Dendritic cell treated with granulocyte-macrophage colony-stimulating factor and Interleukin-4, amounts not matched to agents 40 ng/mL and 50 ng/mL, for 4 days (primary cell): ENCODE measurements at regions not wholly inside any gene's neighbourhood (a gene's known extent, or its start where the extent isn't known, plus 50 kb on each side); places are given as distances from the start of the nearest gene placed in this dataset.

Experiments
- H3K27ac Mint-ChIP-seq: one replicate; pipeline ENCODE4 v1.8.0; 2022; ENCODE audit warnings: mild to moderate bottlenecking, mixed read lengths
- H3K27me3 Mint-ChIP-seq: one replicate; pipeline ENCODE4 v1.8.0; 2022; ENCODE audit warnings: mild to moderate bottlenecking, mixed read lengths
- H3K36me3 Mint-ChIP-seq: one replicate; pipeline ENCODE4 v1.8.0; 2022; ENCODE audit warnings: low read depth, mixed read lengths
- H3K4me1 Mint-ChIP-seq: one replicate; pipeline ENCODE4 v1.8.0; 2022; ENCODE audit warnings: low read depth, mixed read lengths
- H3K4me3 Mint-ChIP-seq: one replicate; pipeline ENCODE4 v1.8.0; 2022; ENCODE audit warnings: mild to moderate bottlenecking, moderate library complexity, mixed read lengths
- H3K9me3 Mint-ChIP-seq: one replicate; pipeline ENCODE4 v1.8.0; 2022; ENCODE audit warnings: mixed read lengths
- intact Hi-C: fragments of 100-400 bp; cut with micrococcal nuclease; formaldehyde crosslinking; loops from one replicate; pipeline ENCODE4 v1.15.0; 2022

DNA sequence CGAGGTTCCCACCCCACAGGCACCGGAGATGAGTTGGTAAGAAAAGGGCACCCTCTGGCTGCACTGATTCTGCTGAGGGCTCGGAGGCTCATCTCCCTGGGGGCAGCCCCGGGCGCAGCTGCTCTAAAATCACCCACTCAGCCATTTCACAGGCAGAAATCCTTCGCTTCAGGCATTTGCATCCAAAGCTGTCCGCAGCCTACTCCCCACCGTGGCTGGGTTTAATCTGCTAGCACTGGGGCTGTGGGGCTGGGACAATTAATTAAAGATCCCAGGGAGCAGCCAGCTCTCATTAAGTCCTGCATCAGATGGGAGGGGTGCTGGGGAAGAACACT, 104.3 kb upstream of the PRR20G start:
- no peaks in the 10 kb centered on the region for H3K9me3 Mint-ChIP-seq
- peaks cover 24% of the 10 kb centered on the region for H3K27me3 Mint-ChIP-seq
- no peak overlapping the region for H3K27ac Mint-ChIP-seq
- intact Hi-C loops, result no loop called here
- H3K4me3 Mint-ChIP-seq, result no peak overlapping the region
- no peaks in the 10 kb centered on the region for H3K36me3 Mint-ChIP-seq
- no peaks in the 10 kb centered on the region for H3K4me1 Mint-ChIP-seq

DNA sequence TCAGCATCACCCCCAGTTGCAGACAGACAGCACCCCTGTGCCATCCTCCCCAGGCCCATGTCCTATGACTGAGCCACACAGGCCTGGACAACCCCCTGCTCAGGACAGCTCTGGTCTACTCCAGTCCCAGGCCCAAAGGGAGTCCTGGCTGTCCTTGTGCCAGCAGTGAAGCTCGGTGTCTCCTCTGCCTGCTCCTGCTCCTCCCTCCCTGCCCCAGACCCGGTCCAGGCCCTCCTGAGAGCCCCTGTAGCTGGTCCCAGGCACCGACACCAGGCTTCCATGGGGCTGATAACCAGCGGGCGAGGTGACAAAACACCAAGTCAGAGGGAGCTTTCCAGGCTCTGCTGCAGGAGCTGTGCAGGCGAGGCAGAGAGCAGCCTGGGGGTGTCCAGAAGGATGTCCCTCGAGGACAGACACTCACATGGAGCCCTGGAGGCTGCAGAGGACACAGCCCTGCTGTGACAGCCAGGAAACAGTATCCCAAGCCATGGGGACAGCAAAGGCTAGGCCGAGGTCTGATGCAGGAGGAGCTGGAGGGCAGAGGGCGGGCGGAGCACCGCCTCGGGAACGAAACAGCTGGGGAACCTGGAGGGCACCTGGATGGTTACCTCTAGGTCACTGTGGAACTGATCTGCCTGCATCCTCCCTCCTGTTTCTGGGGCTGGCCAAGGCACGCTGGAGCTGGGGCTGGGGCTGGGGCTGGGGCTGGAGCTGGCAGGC, 103.8 kb upstream of the PRR20G start:
- Mint-ChIP-seq H3K36me3 (no peaks in the 10 kb centered on the region), H3K27me3 (peaks cover 22% of the 10 kb centered on the region), H3K4me1 (no peaks in the 10 kb centered on the region), H3K4me3 (no peak overlapping the region), H3K9me3 (no peaks in the 10 kb centered on the region), H3K27ac (no peak overlapping the region)
- intact Hi-C loops, result no loop called here

DNA sequence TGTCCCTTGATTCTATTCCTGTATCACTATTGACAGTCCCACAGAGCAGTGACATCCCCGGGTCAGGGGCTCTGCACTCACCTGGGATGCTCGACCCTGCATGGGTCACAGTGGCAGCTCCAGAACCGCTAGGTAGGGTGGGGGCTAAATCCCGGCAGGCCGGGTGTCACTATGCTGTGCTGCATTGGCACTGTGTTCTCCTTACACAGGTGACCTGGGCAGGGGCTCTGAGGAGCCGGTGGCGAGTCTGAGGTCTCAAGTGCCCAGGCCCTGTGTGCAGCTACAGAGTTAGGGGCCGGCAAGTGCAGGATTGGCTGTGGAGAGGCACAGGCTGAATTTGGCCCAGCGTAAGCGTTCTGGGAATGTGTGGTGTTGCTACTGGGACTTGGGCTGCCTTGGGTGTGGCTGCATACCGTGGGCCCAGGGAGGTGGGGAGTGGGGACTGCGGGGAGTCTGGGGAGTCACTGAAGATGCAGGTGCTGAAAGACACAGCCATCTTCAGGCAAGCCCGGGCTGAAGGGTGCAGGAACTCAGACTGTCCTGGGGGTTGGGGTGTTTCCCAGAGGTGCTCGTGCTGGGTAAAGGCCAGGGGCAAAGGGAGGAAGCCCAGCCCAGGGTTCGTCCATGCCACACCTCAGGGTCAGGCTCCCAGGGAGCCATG, 102.6 kb upstream of the PRR20G start:
- peaks cover 14% of the 10 kb centered on the region for H3K27me3 Mint-ChIP-seq
- H3K9me3 Mint-ChIP-seq, result no peaks in the 10 kb centered on the region
- intact Hi-C loops, result no loop called here
- H3K27ac Mint-ChIP-seq, result no peak overlapping the region
- H3K36me3 Mint-ChIP-seq, result no peaks in the 10 kb centered on the region
- no peaks in the 10 kb centered on the region for H3K4me1 Mint-ChIP-seq
- H3K4me3 Mint-ChIP-seq, result no peak overlapping the region

DNA sequence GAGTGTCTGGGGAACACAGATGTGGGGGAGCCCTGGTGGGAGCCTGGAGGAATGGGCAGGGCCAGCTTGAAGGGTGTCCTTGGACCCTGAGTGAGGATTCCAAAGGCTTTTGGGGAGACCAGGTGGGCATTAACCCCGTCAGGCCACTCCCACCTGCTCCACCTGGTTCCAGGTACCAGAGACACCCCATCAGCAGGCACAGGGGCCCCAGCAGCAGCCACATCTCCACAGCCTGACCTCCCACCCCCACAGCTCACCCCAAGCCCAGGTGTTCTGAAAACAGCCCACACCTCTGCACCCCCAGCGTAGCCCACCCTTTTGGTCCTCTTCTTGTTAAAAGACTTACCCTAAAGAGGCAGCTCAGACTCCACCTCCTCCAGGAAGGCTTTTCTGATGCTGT, 102.1 kb upstream of the PRR20G start:
- intact Hi-C loops, result no loop called here
- Mint-ChIP-seq H3K36me3 (no peaks in the 10 kb centered on the region), H3K27ac (no peak overlapping the region), H3K9me3 (no peaks in the 10 kb centered on the region), H3K4me3 (no peak overlapping the region), H3K27me3 (peaks cover 12% of the 10 kb centered on the region), H3K4me1 (no peaks in the 10 kb centered on the region)

DNA sequence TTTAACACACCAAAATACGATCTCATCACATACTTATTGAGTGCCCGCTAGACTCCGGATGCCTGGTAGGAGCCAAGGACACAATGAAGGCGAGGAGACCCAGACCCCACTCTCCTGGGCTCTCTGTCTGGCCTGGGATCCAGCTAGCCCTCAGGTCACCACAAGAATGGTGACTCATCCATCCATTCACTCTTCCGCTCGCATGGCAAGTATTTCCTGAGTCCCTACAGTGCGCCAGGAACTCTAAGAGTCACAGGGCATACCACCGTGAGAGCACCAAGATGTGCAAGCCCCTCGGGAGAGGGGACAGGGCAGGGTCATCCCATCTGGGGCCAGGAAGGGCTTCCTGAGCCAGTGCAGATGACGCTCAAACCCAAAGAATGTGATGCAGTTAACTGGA, 101.6 kb upstream of the PRR20G start:
- Mint-ChIP-seq H3K4me3 (no peak overlapping the region), H3K4me1 (no peaks in the 10 kb centered on the region), H3K9me3 (no peaks in the 10 kb centered on the region), H3K27me3 (peaks cover 11% of the 10 kb centered on the region), H3K36me3 (no peaks in the 10 kb centered on the region), H3K27ac (no peak overlapping the region)
- intact Hi-C loops, result no loop called here

DNA sequence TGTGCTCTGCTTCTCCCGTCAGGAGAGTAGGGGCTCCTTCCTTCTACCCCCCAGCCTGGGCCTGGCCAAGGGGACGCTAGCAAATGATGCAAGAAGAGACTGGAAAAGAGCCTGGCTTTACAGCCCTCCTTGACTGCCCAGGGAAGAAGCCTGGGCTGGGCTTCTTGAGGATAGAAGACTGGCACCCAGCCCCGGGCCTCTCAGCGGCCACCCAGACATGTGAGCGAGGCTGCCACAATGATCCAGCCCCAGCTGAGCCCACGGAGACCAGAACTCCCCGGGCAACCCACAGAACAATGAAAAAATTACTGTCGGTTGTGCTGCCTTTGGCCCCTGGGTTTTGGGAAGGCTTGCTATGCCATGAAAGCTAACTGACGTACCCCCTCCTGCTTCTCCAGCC, 100.6 kb upstream of the PRR20G start:
- Mint-ChIP-seq H3K4me3 (no peak overlapping the region), H3K27me3 (peaks cover 13% of the 10 kb centered on the region), H3K4me1 (no peaks in the 10 kb centered on the region), H3K9me3 (no peaks in the 10 kb centered on the region), H3K27ac (no peak overlapping the region), H3K36me3 (no peaks in the 10 kb centered on the region)
- intact Hi-C loops, result no loop called here

DNA sequence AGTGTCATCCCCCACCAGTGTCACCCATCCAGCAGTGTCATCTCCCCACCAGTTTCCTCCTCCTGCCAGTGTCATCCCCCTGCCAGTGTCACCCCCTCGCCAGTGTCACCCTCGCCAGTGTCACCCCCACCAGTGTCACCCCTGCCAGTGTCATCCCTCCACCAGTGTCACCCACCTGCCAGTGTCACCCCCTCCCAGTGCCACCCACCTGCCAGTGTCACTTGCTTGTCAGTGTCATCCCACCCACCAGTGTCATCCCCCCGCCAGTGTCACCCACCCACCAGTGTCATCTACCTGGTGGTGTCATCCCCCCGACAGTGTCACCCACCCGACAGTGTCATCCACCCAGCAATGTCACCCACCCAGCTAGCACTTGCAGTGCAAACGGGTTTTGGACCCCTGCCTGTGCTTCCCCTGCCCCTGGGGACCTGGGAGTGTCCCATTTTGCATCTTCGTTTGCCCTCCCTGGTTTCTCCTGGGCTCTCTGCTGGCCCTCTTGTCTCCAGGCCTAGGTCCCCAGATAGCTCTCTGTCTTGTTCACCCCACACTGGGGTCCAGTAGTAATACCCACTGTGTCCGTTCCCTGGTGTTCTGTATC, 99.8 kb upstream of the PRR20G start:
- H3K9me3 Mint-ChIP-seq, result no peaks in the 10 kb centered on the region
- peaks cover 13% of the 10 kb centered on the region for H3K27me3 Mint-ChIP-seq
- no peak overlapping the region for H3K4me3 Mint-ChIP-seq
- no peak overlapping the region for H3K27ac Mint-ChIP-seq
- no peaks in the 10 kb centered on the region for H3K4me1 Mint-ChIP-seq
- intact Hi-C loops, result no loop called here
- no peaks in the 10 kb centered on the region for H3K36me3 Mint-ChIP-seq

DNA sequence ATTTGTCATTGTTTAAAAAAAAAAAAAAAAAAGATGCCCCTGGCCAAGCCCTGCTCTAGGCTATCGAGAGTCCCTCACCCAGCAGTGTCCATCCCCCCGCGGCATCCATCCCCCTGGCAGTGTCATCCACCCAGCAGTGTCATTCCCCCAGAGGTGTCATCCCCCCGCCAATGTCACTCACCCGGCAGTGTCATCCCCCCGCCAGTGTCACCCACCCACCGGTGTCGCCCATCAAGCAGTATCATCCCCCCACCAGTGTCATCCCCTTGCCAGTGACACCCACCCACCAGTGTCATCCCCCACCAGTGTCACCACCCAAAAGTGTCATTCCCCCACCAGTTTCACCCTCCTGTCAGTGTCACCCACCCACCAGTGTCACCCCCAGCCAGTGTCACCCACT, 99.3 kb upstream of the PRR20G start:
- H3K27ac Mint-ChIP-seq, result no peak overlapping the region
- intact Hi-C loops, result no loop called here
- no peak overlapping the region for H3K4me3 Mint-ChIP-seq
- no peaks in the 10 kb centered on the region for H3K9me3 Mint-ChIP-seq
- peaks cover 13% of the 10 kb centered on the region for H3K27me3 Mint-ChIP-seq
- no peaks in the 10 kb centered on the region for H3K36me3 Mint-ChIP-seq
- no peaks in the 10 kb centered on the region for H3K4me1 Mint-ChIP-seq

DNA sequence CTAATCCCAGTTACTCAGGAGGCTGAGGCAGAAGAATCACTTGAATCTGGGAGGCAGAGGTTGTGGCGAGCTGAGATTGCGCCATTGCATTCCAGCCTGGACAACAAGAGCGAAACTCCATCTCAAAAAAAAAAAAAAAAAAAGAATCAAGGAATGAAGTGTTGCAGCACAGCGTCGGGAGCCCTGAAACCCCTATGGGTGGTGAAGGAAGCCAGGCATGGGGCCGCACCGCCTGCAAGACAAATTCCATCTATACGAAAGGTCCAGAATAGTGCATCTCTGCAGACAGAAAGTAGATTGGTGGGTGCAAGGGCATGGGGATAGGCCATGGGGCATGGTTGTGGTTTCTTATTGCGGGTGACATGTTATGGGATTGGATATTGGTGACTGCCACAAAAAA, 98.6 kb upstream of the PRR20G start:
- Mint-ChIP-seq H3K9me3 (no peaks in the 10 kb centered on the region), H3K27ac (no peak overlapping the region), H3K36me3 (no peaks in the 10 kb centered on the region), H3K4me1 (no peaks in the 10 kb centered on the region), H3K27me3 (peaks cover 16% of the 10 kb centered on the region), H3K4me3 (no peak overlapping the region)
- intact Hi-C loops, result no loop called here

DNA sequence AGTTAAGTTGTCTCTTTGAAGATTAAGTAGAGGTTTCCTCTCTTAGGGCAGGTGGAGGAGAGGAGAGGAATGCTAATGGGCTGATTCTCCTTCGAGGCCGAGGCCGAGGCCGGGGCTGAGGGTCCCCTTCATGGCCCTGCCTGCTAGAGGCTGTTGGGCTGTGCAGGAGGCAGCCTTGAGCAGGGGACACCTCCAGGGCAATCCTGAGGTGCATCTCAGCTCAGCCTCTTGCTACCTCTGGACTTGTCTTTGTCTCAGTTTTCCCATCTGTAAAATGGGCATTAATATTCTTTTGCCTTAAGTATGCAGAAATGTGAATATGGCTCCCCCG, 97.7 kb upstream of the PRR20G start:
- peaks cover 23% of the 10 kb centered on the region for H3K27me3 Mint-ChIP-seq
- H3K4me3 Mint-ChIP-seq, result no peak overlapping the region
- no peaks in the 10 kb centered on the region for H3K36me3 Mint-ChIP-seq
- no peaks in the 10 kb centered on the region for H3K9me3 Mint-ChIP-seq
- no peaks in the 10 kb centered on the region for H3K4me1 Mint-ChIP-seq
- H3K27ac Mint-ChIP-seq, result no peak overlapping the region
- intact Hi-C loops, result no loop called here

DNA sequence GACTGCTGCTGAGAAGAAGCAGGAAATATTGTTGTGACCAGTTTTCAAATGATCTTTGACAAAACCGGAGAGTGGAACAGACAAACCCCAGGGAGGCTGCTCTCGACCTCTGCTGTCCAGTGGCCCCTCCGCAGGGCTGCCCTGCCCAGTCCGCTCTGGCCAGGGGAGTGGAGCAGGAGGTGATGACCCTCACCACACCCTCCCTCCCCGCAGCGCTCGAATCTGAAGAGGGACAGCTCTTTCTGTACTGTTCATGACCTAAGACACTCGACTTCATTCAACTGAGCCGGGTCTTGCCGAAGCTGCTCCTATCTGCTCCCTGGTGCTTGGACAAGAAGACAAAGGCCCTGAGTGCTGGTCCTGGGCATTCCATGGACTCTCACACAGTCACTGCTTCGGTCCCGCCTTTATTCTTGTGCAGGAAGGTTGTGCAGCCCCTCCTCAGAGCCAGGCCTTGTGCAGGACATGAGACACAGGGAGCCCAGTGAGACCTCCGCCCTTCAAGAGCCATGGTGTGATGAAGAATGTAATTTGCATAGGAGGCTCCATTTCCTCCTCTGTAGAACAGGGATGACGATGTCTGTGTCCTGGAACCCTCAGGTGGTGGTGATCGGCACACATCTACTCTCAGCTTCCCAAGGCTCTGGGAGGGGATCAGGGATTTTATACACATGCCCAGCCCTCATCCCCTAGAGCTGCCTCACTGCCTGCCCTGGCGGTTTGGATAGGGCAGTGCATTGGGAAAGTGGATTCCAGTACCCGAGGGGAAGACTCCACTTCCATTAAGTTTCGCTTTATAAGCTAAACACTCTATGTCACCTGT, 97.1 kb upstream of the PRR20G start:
- Mint-ChIP-seq H3K27ac (no peak overlapping the region), H3K27me3 (peaks cover 25% of the 10 kb centered on the region), H3K9me3 (no peaks in the 10 kb centered on the region), H3K4me3 (no peak overlapping the region), H3K36me3 (no peaks in the 10 kb centered on the region), H3K4me1 (no peaks in the 10 kb centered on the region)
- intact Hi-C loops, result no loop called here

DNA sequence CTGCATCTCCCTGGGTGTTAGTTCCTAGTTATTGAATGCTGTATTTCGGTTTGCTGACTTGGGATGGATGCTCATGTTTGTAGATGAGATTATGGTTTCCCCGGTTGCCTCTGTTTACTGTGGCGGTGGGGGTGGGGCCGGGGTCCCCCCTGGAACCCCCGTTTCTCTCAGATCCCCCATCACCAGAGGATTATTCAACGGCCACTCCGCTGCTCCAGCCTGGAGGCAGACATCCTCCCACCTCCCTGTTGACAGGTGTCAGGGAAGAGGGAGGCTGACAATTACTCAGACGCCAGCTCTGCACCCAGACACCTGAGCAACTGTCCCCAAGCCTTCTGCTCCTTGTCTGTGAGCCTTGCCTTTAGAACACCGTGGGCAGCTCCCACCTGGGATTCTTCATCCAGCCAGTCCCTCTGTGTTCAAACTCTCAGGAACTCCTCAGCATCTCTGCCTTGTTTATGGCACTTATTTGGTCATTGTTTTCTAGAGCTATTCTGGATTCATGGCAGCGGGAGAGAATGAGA, 95.9 kb upstream of the PRR20G start:
- intact Hi-C loops, result no loop called here
- Mint-ChIP-seq H3K4me3 (no peak overlapping the region), H3K27me3 (peaks cover 22% of the 10 kb centered on the region), H3K36me3 (no peaks in the 10 kb centered on the region), H3K9me3 (no peaks in the 10 kb centered on the region), H3K4me1 (no peaks in the 10 kb centered on the region), H3K27ac (no peak overlapping the region)

DNA sequence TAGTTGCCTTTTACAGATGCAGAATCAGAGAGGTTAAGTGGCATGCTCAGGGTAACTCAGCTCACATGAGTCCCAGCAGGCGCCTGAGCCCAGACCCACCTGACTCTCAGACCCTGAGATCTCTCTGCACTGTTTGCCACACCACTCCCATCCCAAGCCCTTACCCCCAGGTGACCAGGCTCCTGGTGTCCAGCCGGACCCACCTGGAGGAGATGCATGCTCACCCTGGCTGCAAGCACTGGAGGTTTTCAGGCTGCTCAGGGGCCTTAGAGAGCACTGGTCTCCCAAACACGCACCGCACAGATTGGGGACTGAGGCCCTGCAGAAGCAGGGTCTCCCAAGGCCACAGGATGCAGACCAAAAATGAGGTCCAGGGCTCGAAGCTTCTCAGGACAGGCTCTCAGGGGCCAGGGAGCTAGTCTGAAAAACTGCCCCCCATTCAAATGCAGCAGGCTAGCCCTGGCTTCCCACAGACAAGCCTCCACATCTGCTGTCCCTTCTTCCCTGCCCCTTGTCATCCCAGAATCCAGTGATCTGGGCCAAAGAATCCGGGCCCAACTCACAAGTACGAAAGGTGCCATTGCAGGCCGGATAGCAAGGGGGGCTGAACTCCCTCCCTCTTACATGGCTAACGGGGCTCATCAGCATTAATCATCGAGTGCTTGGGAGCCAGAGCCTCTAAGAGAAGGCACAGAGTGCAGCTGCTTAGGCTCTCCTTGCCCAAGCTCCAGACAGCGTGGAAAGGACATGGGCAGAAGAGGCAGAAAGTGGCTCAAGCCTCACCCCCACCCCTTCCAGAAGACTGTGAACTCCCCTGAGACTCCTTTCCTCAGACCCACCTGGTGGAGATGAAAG, 90.2 kb upstream of the PRR20G start:
- intact Hi-C loops, result no loop called here
- Mint-ChIP-seq H3K4me1 (no peaks in the 10 kb centered on the region), H3K36me3 (no peaks in the 10 kb centered on the region), H3K27ac (no peak overlapping the region), H3K4me3 (no peak overlapping the region), H3K27me3 (peaks cover 23% of the 10 kb centered on the region), H3K9me3 (no peaks in the 10 kb centered on the region)
